ENCODE measurements at regions not wholly inside any gene's neighbourhood (a gene's known extent, or its start where the extent isn't known, plus 50 kb on each side); places are given as distances from the start of the nearest gene placed in this dataset.
"Not testable (repeated sequence)": the region's sequence is repeated elsewhere in the genome, so short reads cannot be mapped to it uniquely, and the experiment has no call there.

- intact Hi-C loops (cut with DNase I), result no loop called here
- no peak for DNase-seq
Observed at GRCh38 chr3:194872669-194872977, 186.9 kb downstream of the FAM43A start.

- DNase-seq, result peak in 1 of 42 donors; percentile 13
Observed at GRCh38 chr3:194873474-194873873, 187.8 kb downstream of the FAM43A start.

GRCh38 chr3:194874206-194874605 is 188.5 kb downstream of the FAM43A start:
- peak in 1 of 42 donors; percentile 3 for DNase-seq
- intact Hi-C loops (cut with DNase I), result no loop called here

More at GRCh38 chr3:194873474-194873873, 187.8 kb downstream of the FAM43A start:
- intact Hi-C loops (cut with DNase I), result not testable (repeated sequence)

- intact Hi-C loops (cut with DNase I), result no loop called here
- peak in 2 of 42 donors; percentile 1 to 16 for DNase-seq
Observed at GRCh38 chr3:194874783-194875182, 189.1 kb downstream of the FAM43A start.

GRCh38 chr3:194875581-194876402 is 190.1 kb downstream of the FAM43A start:
- intact Hi-C loops (cut with DNase I), result no loop called here
- peak in 3 of 42 donors; percentile 1 to 31 (median 28) for DNase-seq

- peak in 4 of 42 donors; percentile 15 to 35 (median 24) for DNase-seq
- intact Hi-C loops (cut with DNase I), result no loop called here
Observed at GRCh38 chr3:194876403-194877095, 190.9 kb downstream of the FAM43A start.

GRCh38 chr3:194877291-194878119 is 191.8 kb downstream of the FAM43A start:
- DNase-seq, result peak in 5 of 42 donors; percentile 7 to 22 (median 22)
- intact Hi-C loops (cut with DNase I), result no loop called here

- intact Hi-C loops (cut with DNase I), result no loop called here
- peak in 3 of 42 donors; percentile 7 to 37 (median 30) for DNase-seq
Observed at GRCh38 chr3:194879126-194879877, 193.6 kb downstream of the FAM43A start.

- intact Hi-C loops (cut with DNase I), result no loop called here
- DNase-seq, result peak in 29 of 42 donors; percentile 10 to 74 (median 38)
Observed at GRCh38 chr3:194879991-194880939, 194.6 kb downstream of the FAM43A start.

- intact Hi-C loops (cut with DNase I), result no loop called here
Observed at GRCh38 chr3:194880940-194881925, 195.6 kb downstream of the FAM43A start.

GRCh38 chr3:194884649-194885315 is 199.1 kb downstream of the FAM43A start:
- intact Hi-C loops (cut with DNase I), result no loop called here
- DNase-seq, result peak in 1 of 42 donors; percentile 5

More at GRCh38 chr3:194880940-194881925, 195.6 kb downstream of the FAM43A start:
- DNase-seq, result peak in 1 of 42 donors; percentile 33

- DNase-seq, result peak in 1 of 42 donors; percentile 3
- intact Hi-C loops (cut with DNase I), result no loop called here
Observed at GRCh38 chr3:194885766-194886165, 200.1 kb downstream of the FAM43A start.

GRCh38 chr3:194886836-194887235 is 201.2 kb downstream of the FAM43A start:
- intact Hi-C loops (cut with DNase I), result no loop called here
- DNase-seq, result peak in 1 of 42 donors; percentile 9

- intact Hi-C loops (cut with DNase I), result not testable (repeated sequence)
Observed at GRCh38 chr3:194888062-194888461, 202.4 kb downstream of the FAM43A start.

GRCh38 chr3:194888916-194889315 is 203.2 kb downstream of the FAM43A start:
- intact Hi-C loops (cut with DNase I), result no loop called here
- DNase-seq, result peak in 1 of 42 donors; percentile 17

More at GRCh38 chr3:194888062-194888461, 202.4 kb downstream of the FAM43A start:
- DNase-seq, result peak in 1 of 42 donors; percentile 15

- peak in 1 of 42 donors; percentile 25 for DNase-seq
- intact Hi-C loops (cut with DNase I), result no loop called here
Observed at GRCh38 chr3:194890091-194890490, 204.4 kb downstream of the FAM43A start.

Data from head of caudate nucleus (tissue), 42 donors.